SKM-1 (cell line): ENCODE measurements at regions not wholly inside any gene's neighbourhood (a gene's known extent, or its start where the extent isn't known, plus 50 kb on each side); places are given as distances from the start of the nearest gene placed in this dataset.
"Not testable (repeated sequence)": the region's sequence is repeated elsewhere in the genome, so short reads cannot be mapped to it uniquely, and the experiment has no call there.

ENCODE experiments used
- DNase-seq: peaks from one replicate; lab custom pipeline; 2025; ENCODE audit not compliant: unreplicated experiment; lab: John Stamatoyannopoulos, UW

DNA sequence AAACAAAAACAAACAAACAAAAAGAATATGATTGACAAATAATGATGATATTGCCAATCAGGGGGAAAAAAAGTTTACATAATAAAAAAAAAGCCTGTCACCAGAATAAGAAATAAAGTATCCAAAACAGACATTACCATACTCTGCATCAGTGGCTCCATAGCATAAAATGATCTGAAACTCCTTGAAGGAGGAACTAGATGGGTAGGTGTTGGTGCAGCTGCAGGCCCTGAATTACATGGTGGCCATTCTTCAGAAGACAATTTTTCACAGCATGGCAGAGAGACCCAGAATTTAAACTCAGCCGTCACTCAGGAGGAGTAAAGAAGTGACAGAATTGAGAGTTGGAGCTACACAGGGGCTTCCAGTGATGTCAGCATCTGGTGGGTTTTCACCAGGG lies 60.2 kb downstream of the GLUL start:
- no peak for DNase-seq

DNA sequence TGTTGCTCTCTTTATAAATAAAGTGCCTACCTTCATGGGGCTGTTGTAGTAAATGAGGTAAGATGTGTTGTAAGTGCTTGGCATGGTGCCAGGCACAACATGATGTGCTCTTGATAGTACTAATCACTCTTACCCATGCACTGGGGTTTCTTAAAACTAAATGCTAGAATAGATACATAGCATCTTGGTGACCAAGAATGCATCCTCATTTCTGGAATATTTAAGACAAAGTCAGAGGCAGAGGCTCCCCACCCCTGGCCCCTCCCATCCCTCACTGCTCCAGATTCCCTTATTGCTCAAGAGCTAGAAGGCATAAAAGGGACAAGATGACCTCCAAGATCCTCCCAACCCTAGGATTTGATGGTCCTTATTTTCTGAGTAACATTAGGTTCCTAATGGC lies 61.3 kb downstream of the GLUL start:
- no peak for DNase-seq

DNA sequence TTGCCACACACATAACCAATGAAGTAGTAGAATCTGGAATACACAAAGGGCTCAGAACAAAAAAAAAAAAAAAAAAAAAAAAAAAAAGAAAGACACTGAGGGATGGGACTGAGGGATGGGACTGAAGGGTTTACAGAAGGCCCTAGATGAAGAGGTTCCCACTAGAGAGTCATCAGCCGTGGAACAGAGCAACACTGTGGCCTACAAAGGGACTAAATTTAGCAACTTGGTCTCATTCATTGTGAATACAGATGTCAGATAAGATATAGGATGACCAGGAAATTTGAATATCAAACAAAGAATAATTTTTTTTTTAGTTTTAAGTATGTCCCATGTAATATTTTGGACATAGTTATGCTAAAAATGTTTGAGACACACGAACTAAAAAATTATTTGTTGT lies 62.1 kb downstream of the GLUL start:
- DNase-seq: no peak

DNA sequence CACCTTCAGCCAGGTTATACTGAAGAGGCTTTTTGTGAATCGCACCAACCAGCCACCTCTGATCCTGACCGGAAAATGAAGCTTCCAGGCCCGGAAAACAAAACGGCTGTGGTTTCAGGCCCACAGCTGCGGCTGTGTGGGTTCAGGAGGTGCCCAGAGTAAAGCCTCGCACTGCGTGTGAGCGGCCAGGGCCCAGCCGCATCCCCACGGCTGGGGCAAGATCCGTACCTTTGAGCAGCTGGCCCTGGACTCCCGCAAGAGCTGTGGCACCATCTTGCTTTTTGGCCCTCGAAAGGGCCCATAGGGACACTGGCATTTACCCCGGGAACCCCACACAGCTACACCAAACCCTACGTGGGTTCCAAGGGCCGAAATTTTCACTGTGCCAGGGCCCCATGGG lies 63.0 kb downstream of the GLUL start:
- DNase-seq: no peak

DNA sequence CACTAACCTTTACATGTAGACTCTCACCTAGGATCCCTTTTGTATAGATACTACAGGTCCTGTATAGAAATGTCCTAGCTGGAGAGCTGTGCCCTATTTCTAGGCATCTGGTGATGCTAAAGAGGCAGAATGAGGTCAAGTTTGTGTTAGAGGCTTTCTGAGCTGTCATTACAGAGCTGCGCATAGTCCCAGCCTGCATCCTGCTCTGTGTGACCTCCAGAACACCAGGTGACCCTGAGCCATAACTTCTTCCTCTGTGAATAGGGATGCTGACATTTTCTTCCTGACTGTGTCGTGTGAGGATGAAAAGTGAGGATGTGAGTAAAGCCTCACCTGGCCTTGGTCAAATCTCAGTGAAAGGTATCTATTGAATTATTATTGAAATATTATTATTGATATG lies 66.3 kb downstream of the GLUL start:
- DNase-seq: no peak

DNA sequence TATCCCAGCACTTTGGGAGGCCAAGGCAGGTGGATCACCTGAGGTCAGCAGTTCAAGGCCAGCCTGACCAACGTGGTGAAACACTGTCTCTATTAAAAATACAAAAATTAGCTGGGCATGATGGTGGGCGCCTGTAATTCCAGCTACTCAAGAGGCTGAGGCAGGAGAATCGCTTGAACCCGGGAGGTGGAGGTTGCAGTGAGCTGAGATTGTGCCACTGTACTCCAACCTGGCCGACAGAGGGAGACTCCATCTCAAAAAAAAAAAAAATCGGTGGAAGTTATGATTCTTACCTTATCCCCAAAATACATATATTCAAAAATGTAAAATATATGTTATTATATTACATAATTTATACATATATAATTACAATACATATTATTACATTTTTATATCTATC lies 70.1 kb downstream of the GLUL start:
- not testable (repeated sequence) for DNase-seq

DNA sequence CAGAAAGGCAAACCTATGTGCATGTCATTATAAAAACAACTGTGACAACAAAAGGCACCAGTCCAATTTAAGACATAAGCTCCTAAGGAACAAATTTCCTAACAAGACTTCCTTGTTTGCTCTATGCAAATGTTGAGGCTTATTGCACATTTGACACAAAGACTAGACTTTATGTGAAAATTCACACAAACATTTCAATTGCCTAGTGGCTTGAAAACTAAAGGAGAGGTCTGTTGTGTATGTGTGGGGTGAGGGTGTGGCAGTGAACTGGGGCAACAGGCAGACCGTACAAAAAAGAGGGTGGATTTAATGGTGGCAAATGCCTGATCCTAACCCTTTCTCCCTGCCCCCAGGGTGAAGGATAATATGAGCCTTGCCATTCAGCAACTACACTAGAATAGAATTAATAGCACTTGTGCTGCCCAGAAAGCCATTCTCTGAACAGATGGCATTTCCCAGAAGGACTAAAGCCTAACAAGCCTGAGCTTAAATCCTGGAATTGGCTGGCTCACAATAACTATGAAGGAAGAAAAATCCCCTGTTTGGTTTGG lies 73.9 kb downstream of the GLUL start:
- DNase-seq: no peak

DNA sequence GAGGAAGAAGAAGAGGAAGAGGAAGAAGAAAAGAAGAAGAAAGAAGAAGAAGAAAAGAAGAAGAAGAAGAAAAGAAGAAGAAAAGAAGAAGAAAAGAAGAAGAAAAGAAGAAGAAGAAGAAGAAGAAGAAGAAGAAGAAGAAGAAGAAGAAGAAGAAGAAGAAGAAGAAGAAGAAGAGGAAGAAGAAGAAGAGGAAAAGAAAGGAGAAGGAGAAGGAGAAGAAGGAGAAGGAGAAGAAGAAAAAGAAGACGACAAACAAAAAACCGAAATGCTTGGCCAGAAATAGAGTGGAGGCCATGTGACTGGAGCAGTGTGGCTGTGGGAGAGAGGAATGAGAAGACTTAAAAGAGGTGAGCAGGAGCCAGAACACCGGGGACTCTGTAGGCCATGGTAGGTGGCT lies 75.1 kb downstream of the GLUL start:
- not testable (repeated sequence) for DNase-seq

DNA sequence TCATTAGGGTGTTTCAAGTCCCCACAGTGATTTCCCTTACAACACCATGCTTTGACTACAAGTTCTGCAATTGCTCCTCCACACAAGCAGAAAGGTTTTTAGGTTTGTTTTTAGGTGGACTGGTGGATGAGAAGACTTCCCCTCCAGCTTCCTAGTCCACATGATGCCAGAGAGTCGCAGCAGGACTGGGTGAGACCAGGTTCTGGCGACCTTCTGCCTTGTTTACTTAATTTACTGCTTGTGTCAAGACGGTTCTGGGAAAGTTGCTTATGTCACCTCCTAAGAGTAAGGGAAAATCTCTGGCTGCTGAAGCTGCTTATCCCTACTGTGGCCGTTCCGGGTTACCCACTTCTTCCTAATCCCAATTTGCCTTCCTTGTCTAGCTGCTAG lies 76.4 kb downstream of the GLUL start:
- DNase-seq: no peak

DNA sequence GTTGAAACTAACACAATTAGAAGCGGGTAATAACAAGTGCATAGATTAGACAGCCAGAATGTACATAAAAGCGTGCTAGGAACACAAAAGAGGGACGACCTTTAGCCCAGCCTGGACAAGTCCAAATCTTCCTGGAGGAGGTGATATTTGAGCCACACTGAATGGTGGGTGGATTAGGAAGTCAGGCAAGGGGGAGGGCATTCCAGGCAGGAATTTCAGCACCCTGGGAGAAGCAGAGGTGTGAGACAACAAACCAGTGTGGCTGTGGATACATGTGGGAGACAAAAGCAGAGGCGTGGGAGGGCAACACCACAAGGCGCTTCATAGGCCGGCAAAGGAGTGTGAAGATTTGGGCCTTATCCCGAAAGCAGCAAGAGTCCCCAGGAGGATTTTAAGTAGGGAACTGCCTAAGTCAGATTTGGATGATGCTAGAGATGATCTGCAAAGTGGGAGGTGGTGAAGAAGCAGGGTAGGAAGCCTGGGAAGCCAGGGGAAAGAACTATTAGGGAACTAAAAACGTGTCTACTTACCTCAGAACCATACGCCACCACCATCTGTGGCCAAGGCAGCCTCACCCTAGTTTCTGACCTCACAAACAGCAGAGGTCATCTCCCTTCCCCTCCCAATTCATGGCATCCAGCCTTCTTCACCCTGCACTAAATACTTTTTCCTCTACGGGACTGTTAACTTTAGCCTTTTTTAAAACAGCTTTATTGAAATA lies 81.8 kb downstream of the GLUL start:
- no peak for DNase-seq

DNA sequence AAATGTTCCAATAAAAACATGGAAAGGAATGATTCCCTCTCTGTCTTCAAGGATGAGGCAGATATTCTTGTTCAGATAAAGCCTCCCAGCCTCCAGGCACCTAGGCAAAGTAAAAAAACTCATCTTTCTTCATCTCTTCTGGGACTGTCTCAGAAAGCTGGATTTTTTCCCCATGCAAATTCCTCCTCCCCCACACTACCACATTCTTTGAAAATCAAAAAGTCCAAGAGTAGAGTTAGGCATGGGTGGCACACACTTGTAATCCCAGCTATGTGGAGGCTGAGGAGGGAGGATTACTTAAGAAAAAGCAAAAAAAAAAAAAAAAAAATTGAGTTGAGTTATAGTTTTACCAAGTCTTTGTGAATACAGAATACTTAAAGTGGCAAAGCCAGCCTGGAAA lies 82.8 kb downstream of the GLUL start:
- DNase-seq: no peak

DNA sequence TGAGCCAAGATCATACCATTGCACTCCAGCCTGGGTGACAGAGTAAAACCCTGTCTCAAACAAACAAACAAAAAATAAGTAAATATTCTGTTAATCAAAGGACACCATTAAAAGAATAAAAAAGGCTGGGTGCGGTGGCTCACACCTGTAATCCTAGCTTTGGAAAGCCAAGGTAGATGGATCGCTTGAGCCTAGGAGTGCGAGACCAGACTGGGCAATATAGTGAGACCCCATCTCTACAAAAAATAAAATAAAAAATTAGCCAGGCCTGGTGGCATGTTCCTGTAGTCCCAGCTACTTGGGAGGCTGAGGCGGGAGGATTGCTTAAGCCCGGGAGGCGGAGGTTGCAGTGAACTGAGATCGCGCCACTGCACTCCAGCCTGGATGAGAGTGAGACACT lies 84.1 kb downstream of the GLUL start:
- not testable (repeated sequence) for DNase-seq

DNA sequence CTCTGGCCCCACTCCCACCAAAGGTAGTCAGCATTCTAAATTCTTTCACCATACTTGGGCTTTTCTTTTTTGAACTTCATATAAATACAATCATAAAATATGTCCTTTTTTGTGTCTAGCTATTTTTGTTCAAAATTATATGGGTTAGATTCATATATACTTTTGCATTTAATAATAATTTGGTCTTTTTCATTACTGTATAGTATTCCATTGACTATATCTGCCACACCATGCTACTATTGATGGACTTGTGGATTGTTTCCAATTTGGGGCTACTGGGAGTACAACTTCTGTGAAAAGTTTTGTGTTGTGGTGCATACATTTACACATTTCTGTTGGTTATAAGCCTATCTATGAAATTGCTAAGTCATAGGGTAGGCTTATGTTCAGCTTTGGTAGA lies 85.7 kb downstream of the GLUL start:
- DNase-seq: no peak

DNA sequence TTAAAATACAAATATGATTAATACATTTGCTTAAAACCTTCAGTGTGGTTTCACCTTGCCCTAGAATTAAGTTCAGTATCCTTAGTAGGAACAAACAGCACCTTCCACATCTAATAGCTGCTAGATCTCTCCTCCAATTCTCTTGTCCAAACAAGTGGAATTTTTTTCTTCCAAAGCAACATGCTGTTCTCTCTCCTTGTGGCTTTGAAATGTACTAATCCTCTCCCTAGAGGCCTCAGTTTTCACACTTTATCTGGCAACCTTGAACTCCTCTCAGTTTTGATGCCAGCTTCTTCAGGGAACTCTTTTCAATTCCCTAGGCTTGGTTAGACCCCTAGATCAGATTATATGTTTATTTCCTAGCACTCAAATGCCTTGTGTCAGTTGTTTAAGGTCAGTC lies 87.0 kb downstream of the GLUL start:
- DNase-seq: no peak

DNA sequence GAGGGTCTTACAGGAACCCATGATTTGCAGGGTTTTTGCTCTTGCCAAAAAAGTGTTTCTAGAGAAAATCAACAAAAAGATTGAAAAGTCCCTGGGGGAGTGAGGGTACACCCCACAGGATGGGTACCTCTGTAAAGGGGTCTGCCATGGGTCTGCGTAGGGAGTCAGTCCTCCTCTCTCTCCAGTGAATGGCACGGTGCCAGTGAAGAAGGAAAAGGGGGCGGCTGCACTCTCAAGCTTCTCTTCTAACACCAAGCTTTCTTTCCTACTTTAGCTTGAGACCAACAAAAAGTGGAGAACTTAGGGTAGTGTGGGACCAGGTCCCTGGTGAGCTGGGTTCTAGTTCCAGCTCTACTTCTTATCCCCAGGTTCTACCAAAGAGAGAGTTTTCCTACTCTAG lies 87.4 kb downstream of the GLUL start:
- no peak for DNase-seq

DNA sequence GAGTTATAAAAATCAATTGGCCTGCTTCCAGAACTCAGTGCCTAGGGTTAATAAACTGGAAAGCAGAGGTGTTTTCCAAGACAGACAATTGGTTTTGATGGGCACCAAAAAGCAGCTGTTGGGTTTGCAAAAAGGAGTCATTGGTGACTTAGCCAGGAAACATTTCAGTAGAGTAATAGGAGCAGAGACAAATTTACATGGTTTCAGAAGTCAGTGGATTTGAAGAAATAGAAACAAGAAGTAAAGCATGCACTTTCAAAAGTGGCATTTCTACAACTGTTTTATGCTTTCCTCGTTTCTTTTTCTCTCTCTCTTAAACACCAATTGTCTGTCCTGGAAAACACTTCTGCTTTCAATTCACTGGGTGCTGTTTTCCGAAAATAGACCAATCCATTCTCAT lies 87.8 kb downstream of the GLUL start:
- no peak for DNase-seq

DNA sequence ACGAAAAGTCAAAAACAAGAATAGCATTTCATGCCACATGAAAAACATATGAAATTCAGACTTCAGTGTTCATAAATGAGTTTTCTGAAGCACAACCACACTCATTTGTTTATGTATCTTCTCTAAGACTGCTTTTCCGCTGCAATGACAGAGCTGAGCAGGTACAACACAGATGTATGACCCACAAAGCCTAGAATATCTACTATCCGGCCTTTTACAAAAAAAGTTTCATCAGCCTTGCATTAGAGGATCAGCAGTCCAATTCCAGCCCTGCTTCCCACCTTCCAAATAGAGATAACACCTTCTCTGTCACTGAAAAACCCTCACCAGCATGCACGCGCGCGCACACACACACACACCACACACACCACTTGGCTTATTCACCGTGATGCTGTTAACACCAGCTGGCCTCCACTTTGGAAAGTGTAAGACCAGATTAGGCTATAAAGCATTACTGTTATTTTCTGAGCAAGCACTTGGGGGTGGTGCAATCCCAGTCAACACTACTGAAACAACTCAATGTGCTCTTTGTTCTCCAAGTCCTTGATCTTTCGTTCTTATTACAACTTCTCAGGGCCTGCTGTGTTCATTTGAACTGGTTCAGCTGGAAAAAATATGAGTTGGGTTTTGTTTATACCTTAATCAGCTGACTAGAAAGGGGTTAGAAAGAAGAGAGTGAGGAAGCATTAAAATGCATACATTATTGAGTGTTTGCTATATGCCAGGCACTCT lies 90.0 kb downstream of the GLUL start:
- DNase-seq: no peak

DNA sequence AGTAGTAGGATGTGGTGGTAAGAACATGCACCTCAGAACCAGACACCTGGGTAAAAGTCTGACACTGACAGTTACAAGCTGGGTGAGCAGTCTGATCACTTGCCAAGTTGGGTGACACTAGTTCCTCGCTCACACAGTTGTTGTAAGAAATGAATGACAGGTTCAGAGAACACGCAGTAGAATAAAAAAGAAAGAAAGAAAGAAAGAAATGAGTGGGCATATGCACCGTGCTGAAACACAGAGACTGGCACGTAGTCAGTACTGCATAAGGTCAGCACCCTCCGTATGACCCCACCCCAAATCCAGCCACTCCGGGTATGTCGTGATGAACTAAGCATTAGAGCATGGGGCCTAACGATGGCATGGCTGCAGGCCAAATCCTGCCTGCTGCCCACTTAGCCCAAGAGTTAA lies 90.6 kb downstream of the GLUL start:
- DNase-seq: no peak

DNA sequence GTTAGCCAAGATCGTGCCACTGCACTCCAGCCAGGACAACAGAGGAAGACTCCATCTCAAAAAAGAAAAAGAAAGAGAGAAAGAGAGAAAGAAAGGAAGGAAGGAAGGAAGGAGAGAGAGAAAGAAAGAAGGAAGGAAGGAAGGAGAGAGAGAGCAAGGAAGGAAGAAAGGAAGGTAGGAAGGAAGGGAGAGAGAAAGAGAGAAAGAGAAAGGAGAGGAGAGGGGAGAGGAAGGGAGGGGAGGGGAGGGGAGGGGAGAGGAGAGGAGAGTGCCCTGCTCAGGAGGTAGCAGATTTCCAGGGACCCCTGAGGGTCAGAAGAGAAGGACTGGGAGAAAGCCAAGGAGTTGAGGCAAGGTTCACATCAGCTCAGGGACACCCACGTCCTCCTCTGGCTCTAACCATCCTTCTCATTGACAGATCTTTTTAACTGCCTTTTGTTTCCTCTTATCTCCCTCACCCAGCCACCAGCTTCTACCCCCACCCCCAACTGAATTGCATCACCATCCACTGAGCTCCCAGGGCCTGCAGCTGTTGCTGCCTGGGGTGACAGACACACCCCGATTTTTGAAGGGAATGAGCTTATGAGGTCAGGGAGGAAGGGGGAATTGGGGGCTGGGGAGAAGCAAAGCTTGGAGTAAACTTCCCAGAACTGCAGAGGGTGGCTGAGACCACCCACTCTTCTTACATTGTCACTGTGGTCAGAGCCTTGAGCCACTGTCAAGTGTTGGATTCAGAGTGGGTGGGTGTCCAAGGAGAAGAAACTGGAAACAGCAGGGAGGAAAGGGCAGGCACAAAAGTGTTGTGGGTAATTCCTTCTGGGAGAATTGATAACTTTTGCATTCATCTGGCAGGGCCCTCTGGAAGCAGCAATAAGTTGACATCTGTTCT lies 91.6 kb downstream of the GLUL start:
- DNase-seq: peak; percentile 96

DNA sequence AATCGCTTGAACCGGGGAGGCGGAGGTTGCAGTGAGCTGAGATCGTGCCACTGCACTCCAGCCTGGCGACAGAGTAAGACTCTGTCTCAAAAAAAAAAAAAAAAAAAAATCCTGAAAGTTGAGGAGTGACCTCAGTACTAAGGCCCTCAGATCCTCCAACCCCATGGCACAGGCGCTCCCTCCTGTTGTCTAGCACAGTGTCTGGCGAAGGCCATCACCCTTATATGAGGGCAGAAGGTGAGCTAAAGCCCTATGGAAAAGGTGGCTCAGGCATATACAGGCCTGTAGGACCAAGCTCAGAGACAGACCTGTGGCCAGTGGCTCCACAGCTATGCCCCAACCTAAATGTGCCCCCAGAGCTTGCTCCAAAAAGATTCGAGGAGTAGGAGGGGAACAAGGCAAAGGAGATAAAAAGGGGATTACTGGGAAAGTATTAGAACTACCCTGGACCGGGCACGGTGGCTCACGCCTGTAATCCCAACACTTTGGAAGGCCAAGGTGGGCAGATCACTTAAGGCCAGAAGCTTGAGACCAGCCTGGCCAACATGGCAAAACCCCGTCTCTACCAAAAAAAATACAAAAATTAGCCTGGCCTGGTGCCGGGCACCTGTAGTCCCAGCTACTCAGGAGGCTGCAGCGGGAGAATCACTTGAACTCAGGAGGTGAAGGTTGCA lies 92.4 kb downstream of the GLUL start:
- DNase-seq: not testable (repeated sequence)

DNA sequence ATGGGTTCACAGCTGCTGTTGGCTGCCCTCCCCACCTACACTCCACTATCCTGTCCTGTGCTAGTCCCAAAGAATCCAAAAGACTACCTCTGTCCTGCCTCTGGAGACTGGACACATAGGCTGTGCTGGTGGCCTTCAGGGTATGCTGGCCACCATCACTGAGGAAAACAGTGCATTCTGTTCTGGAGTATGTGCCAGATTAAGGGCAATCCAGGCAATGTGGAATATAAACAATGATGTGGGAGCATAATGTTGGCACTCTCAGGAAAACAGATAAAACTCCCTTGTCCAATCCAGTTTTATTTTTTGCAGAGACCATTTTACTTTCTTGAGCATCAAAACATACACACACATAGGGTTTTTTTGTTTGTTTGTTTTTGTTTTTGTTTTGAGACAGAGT lies 94.3 kb downstream of the GLUL start:
- no peak for DNase-seq
